ENCODE measurements at regions not wholly inside any gene's neighbourhood (a gene's known extent, or its start where the extent isn't known, plus 50 kb on each side); places are given as distances from the start of the nearest gene placed in this dataset.

DNA sequence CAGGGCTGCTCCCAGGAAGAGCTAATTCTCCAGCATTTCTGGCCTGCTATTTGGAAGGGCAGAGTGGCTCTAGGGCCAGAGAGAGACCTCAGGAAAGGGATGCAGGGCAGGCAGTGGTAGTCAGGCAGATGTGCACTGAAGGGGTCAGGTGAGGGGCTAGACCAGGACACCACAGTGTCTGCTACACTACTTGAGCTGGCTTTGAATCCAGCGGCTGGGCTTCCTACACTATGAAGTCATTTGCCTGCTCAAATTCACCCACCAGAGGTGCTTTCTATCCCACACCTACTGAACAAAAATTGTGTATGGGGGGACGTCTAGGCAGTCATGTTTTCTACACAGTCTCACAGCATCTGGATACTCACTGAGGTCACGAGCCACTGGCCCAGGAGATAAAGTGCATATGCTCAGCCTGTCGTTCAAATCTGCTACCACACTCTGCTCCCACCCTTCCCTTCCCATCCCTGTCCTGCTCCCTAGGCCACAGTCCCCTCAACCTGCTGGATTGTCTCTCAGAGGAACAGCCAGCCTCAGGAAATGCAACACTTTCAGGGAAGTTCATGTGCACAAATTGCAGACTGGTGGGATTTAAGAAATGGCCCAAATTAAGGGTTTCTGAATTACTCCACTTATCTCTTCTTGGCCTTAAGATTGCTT, 49.9 kb upstream of the SLC6A11 start:
- no peak for DNase-seq

Measured in NCI-H524 (cell line).